Ascending aorta (tissue), 2 donors: ENCODE measurements at regions not wholly inside any gene's neighbourhood (a gene's known extent, or its start where the extent isn't known, plus 50 kb on each side); places are given as distances from the start of the nearest gene placed in this dataset.

Experiments
- DNase-seq, 2 donors: peaks; one replicate each; pipeline ENCODE4 v3.0.0-alpha.2; 2019; ENCODE audit warnings: low spot score in 2 of 2
- H3K27ac ChIP-seq, 2 donors: fragments of 200-600 bp; sonication (generic); one replicate each; pipeline ENCODE4 v1.5.1; 2016 to 2017; ENCODE audit warnings: mild to moderate bottlenecking in 1 of 2
- H3K27me3 ChIP-seq: fragments of 200-600 bp; sonication (generic); one replicate; pipeline ENCODE4 v1.5.1; 2017
- H3K36me3 ChIP-seq, 2 donors: fragments of 200-600 bp; sonication (generic); one replicate each; pipeline ENCODE4 v1.5.1; 2016
- H3K4me1 ChIP-seq, 2 donors: fragments of 200-600 bp; sonication (generic); one replicate each; pipeline ENCODE4 v1.5.1; 2016 to 2017; ENCODE audit warnings: mild to moderate bottlenecking in 1 of 2
- H3K4me3 ChIP-seq, 2 donors: fragments of 200-600 bp; sonication (generic); one replicate each; pipeline ENCODE4 v1.5.1; 2016 to 2017; ENCODE audit warnings: mild to moderate bottlenecking in 1 of 2
- H3K9me3 ChIP-seq, 2 donors: fragments of 200-600 bp; sonication (generic); one replicate each; pipeline ENCODE4 v1.5.1; 2016
- CTCF ChIP-seq, 3 experiments: fragments of 200-600 bp in 2 of 3; fragments of 450-650 bp in 1 of 3; sonication (generic) in 2 of 3; IDR thresholded peaks; one replicate each; pipeline ENCODE4 v1.5.1; 2016 to 2019; ENCODE audit warnings: antibody characterized with exemption in 3 of 3, mild to moderate bottlenecking in 1 of 3, moderate library complexity in 1 of 3
- intact Hi-C: fragments of 100-400 bp; cut with DNase I; formaldehyde crosslinking; loops from one replicate; pipeline ENCODE4 v1.15.1; 2023

- TF ChIP-seq CTCF (IDR thresholded peaks at IDR 0.05) = no peak
- Histone ChIP-seq H3K4me1 (no peaks in the 10 kb centered on the region), H3K9me3 (no peaks in the 10 kb centered on the region), H3K36me3 (no peaks in the 10 kb centered on the region), H3K27me3 (no peaks in the 10 kb centered on the region), H3K27ac (no peak overlapping the region), H3K4me3 (no peak overlapping the region)
- no peak for DNase-seq
- intact Hi-C loops = no loop called here
These were observed 155.0 kb upstream of the HNMT start for GRCh38 chr2:137809252-137809651.

- no peaks in the 10 kb centered on the region for H3K4me1 ChIP-seq
- no peaks in the 10 kb centered on the region for H3K36me3 ChIP-seq
- no peak overlapping the region for H3K4me3 ChIP-seq
- no peak overlapping the region for H3K27ac ChIP-seq
- no peak for TF ChIP-seq CTCF (IDR thresholded peaks at IDR 0.05)
- intact Hi-C loops = no loop called here
- no peaks in the 10 kb centered on the region for H3K9me3 ChIP-seq
- DNase-seq = no peak
- H3K27me3 ChIP-seq = no peaks in the 10 kb centered on the region
These were observed 154.4 kb upstream of the HNMT start for GRCh38 chr2:137809837-137810236.

- Histone ChIP-seq H3K27ac (no peak overlapping the region), H3K9me3 (no peaks in the 10 kb centered on the region), H3K27me3 (no peaks in the 10 kb centered on the region), H3K4me3 (no peak overlapping the region), H3K4me1 (no peaks in the 10 kb centered on the region), H3K36me3 (no peaks in the 10 kb centered on the region)
- TF ChIP-seq CTCF (IDR thresholded peaks at IDR 0.05) = no peak
- intact Hi-C loops = no loop called here
- DNase-seq = no peak
These were observed 151.8 kb upstream of the HNMT start for GRCh38 chr2:137812517-137812916.

GRCh38 chr2:137813176-137813575 lies 151.1 kb upstream of the HNMT start:
- Histone ChIP-seq H3K27ac (no peak overlapping the region), H3K27me3 (no peaks in the 10 kb centered on the region), H3K4me1 (no peaks in the 10 kb centered on the region), H3K4me3 (no peak overlapping the region), H3K9me3 (no peaks in the 10 kb centered on the region), H3K36me3 (no peaks in the 10 kb centered on the region)
- TF ChIP-seq CTCF (IDR thresholded peaks at IDR 0.05) = no peak
- intact Hi-C loops = no loop called here
- DNase-seq = no peak

GRCh38 chr2:137817058-137817457 lies 147.2 kb upstream of the HNMT start:
- no peak for TF ChIP-seq CTCF (IDR thresholded peaks at IDR 0.05)
- DNase-seq = no peak
- H3K9me3 ChIP-seq = no peaks in the 10 kb centered on the region
- intact Hi-C loops = no loop called here
- H3K27me3 ChIP-seq = no peaks in the 10 kb centered on the region
- H3K4me1 ChIP-seq = no peaks in the 10 kb centered on the region
- no peak overlapping the region for H3K27ac ChIP-seq
- H3K4me3 ChIP-seq = no peak overlapping the region
- H3K36me3 ChIP-seq = no peaks in the 10 kb centered on the region

GRCh38 chr2:137823196-137823595 lies 141.1 kb upstream of the HNMT start:
- no peaks in the 10 kb centered on the region for H3K36me3 ChIP-seq
- intact Hi-C loops = no loop called here
- H3K4me1 ChIP-seq = no peaks in the 10 kb centered on the region
- DNase-seq = no peak
- H3K9me3 ChIP-seq = no peaks in the 10 kb centered on the region
- no peak for TF ChIP-seq CTCF (IDR thresholded peaks at IDR 0.05)
- no peak overlapping the region for H3K4me3 ChIP-seq
- no peak overlapping the region for H3K27ac ChIP-seq
- no peaks in the 10 kb centered on the region for H3K27me3 ChIP-seq
